ENCODE measurements at regions not wholly inside any gene's neighbourhood (a gene's known extent, or its start where the extent isn't known, plus 50 kb on each side); places are given as distances from the start of the nearest gene placed in this dataset.

- POLR2A ChIA-PET: no interaction called here
Observed at GRCh38 chr6:141968632-141969031, 164.1 kb upstream of the GJE1 start.

More at GRCh38 chr6:141968632-141969031, 164.1 kb upstream of the GJE1 start:
- no peak overlapping the region for H3K4me3 ChIP-seq
- BruUV-seq (replicated peaks): no TSS peak
- no peak overlapping the region for H3K9ac ChIP-seq (ENCODE audit: insufficient read depth in 1 of 2, low read depth in 2 of 2, low read length in 2 of 2)
- H3K27me3 ChIP-seq (ENCODE audit: control insufficient read depth in 2 of 2, insufficient read depth in 2 of 2, low read length in 2 of 2): no peaks in the 10 kb centered on the region
- FAIRE-seq: no peak
- no peaks in the 10 kb centered on the region for H3K9me3 ChIP-seq (replicated peaks; ENCODE audit: control insufficient read depth, insufficient read depth, low read depth, low read length)
- in situ Hi-C loops (cut with MboI) (no loop called here), intact Hi-C loops (cut with micrococcal nuclease) (no loop called here)
- CTCF ChIA-PET (ENCODE audit: low intra/inter-chr PET ratio): no interaction called here
- DNase-seq (ENCODE audit: extremely low read depth in 1 of 4, low spot score in 3 of 4): no peak
- H3K36me3 ChIP-seq (ENCODE audit: control insufficient read depth, insufficient read depth, low read length): no peaks in the 10 kb centered on the region
- H2AFZ ChIP-seq (ENCODE audit: low read depth, low read length): no peak overlapping the region
- no peaks in the 10 kb centered on the region for H4K20me1 ChIP-seq (replicated peaks; ENCODE audit: control insufficient read depth, insufficient read depth, low read length)
- ATAC-seq: no peak
- H3K27ac ChIP-seq (ENCODE audit: extremely low read depth, low read depth, low read length): no peak overlapping the region
- no peaks in the 10 kb centered on the region for H3K9me1 ChIP-seq (ENCODE audit: control insufficient read depth, insufficient read depth, low read length)
- H3K4me1 ChIP-seq (replicated peaks in 1 of 2; ENCODE audit: control insufficient read depth in 2 of 2, insufficient read depth in 2 of 2, low read length in 2 of 2): no peaks in the 10 kb centered on the region
- H3K79me2 ChIP-seq (ENCODE audit: control insufficient read depth, insufficient read depth, low read length): no peaks in the 10 kb centered on the region
- TF ChIP-seq, protein P1, sequence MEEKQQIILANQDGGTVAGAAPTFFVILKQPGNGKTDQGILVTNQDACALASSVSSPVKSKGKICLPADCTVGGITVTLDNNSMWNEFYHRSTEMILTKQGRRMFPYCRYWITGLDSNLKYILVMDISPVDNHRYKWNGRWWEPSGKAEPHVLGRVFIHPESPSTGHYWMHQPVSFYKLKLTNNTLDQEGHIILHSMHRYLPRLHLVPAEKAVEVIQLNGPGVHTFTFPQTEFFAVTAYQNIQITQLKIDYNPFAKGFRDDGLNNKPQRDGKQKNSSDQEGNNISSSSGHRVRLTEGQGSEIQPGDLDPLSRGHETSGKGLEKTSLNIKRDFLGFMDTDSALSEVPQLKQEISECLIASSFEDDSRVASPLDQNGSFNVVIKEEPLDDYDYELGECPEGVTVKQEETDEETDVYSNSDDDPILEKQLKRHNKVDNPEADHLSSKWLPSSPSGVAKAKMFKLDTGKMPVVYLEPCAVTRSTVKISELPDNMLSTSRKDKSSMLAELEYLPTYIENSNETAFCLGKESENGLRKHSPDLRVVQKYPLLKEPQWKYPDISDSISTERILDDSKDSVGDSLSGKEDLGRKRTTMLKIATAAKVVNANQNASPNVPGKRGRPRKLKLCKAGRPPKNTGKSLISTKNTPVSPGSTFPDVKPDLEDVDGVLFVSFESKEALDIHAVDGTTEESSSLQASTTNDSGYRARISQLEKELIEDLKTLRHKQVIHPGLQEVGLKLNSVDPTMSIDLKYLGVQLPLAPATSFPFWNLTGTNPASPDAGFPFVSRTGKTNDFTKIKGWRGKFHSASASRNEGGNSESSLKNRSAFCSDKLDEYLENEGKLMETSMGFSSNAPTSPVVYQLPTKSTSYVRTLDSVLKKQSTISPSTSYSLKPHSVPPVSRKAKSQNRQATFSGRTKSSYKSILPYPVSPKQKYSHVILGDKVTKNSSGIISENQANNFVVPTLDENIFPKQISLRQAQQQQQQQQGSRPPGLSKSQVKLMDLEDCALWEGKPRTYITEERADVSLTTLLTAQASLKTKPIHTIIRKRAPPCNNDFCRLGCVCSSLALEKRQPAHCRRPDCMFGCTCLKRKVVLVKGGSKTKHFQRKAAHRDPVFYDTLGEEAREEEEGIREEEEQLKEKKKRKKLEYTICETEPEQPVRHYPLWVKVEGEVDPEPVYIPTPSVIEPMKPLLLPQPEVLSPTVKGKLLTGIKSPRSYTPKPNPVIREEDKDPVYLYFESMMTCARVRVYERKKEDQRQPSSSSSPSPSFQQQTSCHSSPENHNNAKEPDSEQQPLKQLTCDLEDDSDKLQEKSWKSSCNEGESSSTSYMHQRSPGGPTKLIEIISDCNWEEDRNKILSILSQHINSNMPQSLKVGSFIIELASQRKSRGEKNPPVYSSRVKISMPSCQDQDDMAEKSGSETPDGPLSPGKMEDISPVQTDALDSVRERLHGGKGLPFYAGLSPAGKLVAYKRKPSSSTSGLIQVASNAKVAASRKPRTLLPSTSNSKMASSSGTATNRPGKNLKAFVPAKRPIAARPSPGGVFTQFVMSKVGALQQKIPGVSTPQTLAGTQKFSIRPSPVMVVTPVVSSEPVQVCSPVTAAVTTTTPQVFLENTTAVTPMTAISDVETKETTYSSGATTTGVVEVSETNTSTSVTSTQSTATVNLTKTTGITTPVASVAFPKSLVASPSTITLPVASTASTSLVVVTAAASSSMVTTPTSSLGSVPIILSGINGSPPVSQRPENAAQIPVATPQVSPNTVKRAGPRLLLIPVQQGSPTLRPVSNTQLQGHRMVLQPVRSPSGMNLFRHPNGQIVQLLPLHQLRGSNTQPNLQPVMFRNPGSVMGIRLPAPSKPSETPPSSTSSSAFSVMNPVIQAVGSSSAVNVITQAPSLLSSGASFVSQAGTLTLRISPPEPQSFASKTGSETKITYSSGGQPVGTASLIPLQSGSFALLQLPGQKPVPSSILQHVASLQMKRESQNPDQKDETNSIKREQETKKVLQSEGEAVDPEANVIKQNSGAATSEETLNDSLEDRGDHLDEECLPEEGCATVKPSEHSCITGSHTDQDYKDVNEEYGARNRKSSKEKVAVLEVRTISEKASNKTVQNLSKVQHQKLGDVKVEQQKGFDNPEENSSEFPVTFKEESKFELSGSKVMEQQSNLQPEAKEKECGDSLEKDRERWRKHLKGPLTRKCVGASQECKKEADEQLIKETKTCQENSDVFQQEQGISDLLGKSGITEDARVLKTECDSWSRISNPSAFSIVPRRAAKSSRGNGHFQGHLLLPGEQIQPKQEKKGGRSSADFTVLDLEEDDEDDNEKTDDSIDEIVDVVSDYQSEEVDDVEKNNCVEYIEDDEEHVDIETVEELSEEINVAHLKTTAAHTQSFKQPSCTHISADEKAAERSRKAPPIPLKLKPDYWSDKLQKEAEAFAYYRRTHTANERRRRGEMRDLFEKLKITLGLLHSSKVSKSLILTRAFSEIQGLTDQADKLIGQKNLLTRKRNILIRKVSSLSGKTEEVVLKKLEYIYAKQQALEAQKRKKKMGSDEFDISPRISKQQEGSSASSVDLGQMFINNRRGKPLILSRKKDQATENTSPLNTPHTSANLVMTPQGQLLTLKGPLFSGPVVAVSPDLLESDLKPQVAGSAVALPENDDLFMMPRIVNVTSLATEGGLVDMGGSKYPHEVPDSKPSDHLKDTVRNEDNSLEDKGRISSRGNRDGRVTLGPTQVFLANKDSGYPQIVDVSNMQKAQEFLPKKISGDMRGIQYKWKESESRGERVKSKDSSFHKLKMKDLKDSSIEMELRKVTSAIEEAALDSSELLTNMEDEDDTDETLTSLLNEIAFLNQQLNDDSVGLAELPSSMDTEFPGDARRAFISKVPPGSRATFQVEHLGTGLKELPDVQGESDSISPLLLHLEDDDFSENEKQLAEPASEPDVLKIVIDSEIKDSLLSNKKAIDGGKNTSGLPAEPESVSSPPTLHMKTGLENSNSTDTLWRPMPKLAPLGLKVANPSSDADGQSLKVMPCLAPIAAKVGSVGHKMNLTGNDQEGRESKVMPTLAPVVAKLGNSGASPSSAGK (IDR thresholded peaks at IDR 0.05): no peak
- TF ChIP-seq, protein P2, sequence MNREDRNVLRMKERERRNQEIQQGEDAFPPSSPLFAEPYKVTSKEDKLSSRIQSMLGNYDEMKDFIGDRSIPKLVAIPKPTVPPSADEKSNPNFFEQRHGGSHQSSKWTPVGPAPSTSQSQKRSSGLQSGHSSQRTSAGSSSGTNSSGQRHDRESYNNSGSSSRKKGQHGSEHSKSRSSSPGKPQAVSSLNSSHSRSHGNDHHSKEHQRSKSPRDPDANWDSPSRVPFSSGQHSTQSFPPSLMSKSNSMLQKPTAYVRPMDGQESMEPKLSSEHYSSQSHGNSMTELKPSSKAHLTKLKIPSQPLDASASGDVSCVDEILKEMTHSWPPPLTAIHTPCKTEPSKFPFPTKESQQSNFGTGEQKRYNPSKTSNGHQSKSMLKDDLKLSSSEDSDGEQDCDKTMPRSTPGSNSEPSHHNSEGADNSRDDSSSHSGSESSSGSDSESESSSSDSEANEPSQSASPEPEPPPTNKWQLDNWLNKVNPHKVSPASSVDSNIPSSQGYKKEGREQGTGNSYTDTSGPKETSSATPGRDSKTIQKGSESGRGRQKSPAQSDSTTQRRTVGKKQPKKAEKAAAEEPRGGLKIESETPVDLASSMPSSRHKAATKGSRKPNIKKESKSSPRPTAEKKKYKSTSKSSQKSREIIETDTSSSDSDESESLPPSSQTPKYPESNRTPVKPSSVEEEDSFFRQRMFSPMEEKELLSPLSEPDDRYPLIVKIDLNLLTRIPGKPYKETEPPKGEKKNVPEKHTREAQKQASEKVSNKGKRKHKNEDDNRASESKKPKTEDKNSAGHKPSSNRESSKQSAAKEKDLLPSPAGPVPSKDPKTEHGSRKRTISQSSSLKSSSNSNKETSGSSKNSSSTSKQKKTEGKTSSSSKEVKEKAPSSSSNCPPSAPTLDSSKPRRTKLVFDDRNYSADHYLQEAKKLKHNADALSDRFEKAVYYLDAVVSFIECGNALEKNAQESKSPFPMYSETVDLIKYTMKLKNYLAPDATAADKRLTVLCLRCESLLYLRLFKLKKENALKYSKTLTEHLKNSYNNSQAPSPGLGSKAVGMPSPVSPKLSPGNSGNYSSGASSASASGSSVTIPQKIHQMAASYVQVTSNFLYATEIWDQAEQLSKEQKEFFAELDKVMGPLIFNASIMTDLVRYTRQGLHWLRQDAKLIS (CRISPR knock-in tag; IDR thresholded peaks at IDR 0.05): no peak
- TF ChIP-seq, protein P3, sequence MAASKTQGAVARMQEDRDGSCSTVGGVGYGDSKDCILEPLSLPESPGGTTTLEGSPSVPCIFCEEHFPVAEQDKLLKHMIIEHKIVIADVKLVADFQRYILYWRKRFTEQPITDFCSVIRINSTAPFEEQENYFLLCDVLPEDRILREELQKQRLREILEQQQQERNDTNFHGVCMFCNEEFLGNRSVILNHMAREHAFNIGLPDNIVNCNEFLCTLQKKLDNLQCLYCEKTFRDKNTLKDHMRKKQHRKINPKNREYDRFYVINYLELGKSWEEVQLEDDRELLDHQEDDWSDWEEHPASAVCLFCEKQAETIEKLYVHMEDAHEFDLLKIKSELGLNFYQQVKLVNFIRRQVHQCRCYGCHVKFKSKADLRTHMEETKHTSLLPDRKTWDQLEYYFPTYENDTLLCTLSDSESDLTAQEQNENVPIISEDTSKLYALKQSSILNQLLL (CRISPR knock-in tag; IDR thresholded peaks at IDR 0.05; ENCODE audit: borderline replicate concordance): no peak
- TF ChIP-seq ZNF586 (CRISPR knock-in tag; conservative IDR thresholded peaks at IDR 0.05): no peak
- no peak for TF ChIP-seq POLR2B (IDR thresholded peaks at IDR 0.05; ENCODE audit: low read depth, partially characterized antibody)
- TF ChIP-seq HMG20B (CRISPR knock-in tag; IDR thresholded peaks at IDR 0.05): no peak
- no peak overlapping the region for H3K4me2 ChIP-seq (ENCODE audit: insufficient read depth, low read length)
- WGBS (ENCODE audit: insufficient coverage, low coverage, missing lambda C conversion rate): 46% methylated on average over 3 of the region's 3 CpGs

Measured in K562 (cell line).